ENCODE measurements at regions not wholly inside any gene's neighbourhood (a gene's known extent, or its start where the extent isn't known, plus 50 kb on each side); places are given as distances from the start of the nearest gene placed in this dataset.

GRCh38 chrX:10031746-10032145 lies 64.6 kb downstream of the CLDN34 start:
- no peaks in the 10 kb centered on the region for H3K36me3 ChIP-seq (replicated peaks in 1 of 2)
- no peaks in the 10 kb centered on the region for H3K9me3 ChIP-seq (replicated peaks in 1 of 3)
- intact Hi-C loops (cut with DNase I) = no loop called here
- TF ChIP-seq CTCF (IDR thresholded peaks at IDR 0.05) (no peak), POLR2A (IDR thresholded peaks at IDR 0.05) (no peak)
- 76 to 90% (median 87%) methylated on average over 5 to 9 of the region's 9 CpGs for WGBS, 4 donors
- H3K4me1 ChIP-seq (replicated peaks in 1 of 2) = peaks cover 0 to 7% of the 10 kb centered on the region in 2 donors
- no peaks in the 10 kb centered on the region for H3K27me3 ChIP-seq
- peak overlapping the region in 2 of 5 donors; percentile 60 to 89 for H3K27ac ChIP-seq
- H3K4me3 ChIP-seq = no peak overlapping the region
- no peak for DNase-seq

- intact Hi-C loops (cut with DNase I) = no loop called here
- Histone ChIP-seq H3K36me3 (replicated peaks in 1 of 2) (no peaks in the 10 kb centered on the region), H3K4me3 (no peak overlapping the region), H3K4me1 (replicated peaks in 1 of 2) (peaks cover 0 to 7% of the 10 kb centered on the region in 2 donors), H3K9me3 (replicated peaks in 1 of 3) (no peaks in the 10 kb centered on the region), H3K27ac (peak overlapping the region in 4 of 5 donors; percentile 22 to 89 (median 70)), H3K27me3 (no peaks in the 10 kb centered on the region)
- no peak for TF ChIP-seq POLR2A (IDR thresholded peaks at IDR 0.05)
- TF ChIP-seq CTCF (IDR thresholded peaks at IDR 0.05) = no peak
- 83 to 100% (median 88%) methylated on average over 1 to 4 of the region's 4 CpGs for WGBS, 4 donors
- no peak for DNase-seq
Observed at GRCh38 chrX:10032147-10032546, 65.0 kb downstream of the CLDN34 start.

GRCh38 chrX:10033375-10034007 lies 66.3 kb downstream of the CLDN34 start:
- no peak overlapping the region for H3K4me3 ChIP-seq
- no peaks in the 10 kb centered on the region for H3K9me3 ChIP-seq (replicated peaks in 1 of 3)
- peaks cover 0 to 7% of the 10 kb centered on the region in 2 donors for H3K4me1 ChIP-seq (replicated peaks in 1 of 2)
- H3K27ac ChIP-seq = peak overlapping the region in 4 of 5 donors; percentile 56 to 89 (median 76)
- 16 to 66% (median 46%) methylated on average over 7 of the region's 7 CpGs for whole genome bisulfite sequencing, 4 donors
- DNase-seq = no peak
- intact Hi-C loops (cut with DNase I) = no loop called here
- H3K36me3 ChIP-seq (replicated peaks in 1 of 2) = no peaks in the 10 kb centered on the region
- no peaks in the 10 kb centered on the region for H3K27me3 ChIP-seq
- peak in 1 of 2 donors; percentile 41 for TF ChIP-seq POLR2A (IDR thresholded peaks at IDR 0.05)
- TF ChIP-seq CTCF (IDR thresholded peaks at IDR 0.05) = no peak

GRCh38 chrX:10034740-10035260 lies 67.6 kb downstream of the CLDN34 start:
- TF ChIP-seq POLR2A (IDR thresholded peaks at IDR 0.05) (no peak), CTCF (IDR thresholded peaks at IDR 0.05) (no peak)
- Histone ChIP-seq H3K36me3 (replicated peaks in 1 of 2) (no peaks in the 10 kb centered on the region), H3K27me3 (no peaks in the 10 kb centered on the region), H3K9me3 (replicated peaks in 1 of 3) (no peaks in the 10 kb centered on the region), H3K4me1 (replicated peaks in 1 of 2) (peaks cover 0 to 7% of the 10 kb centered on the region in 2 donors), H3K4me3 (no peak overlapping the region), H3K27ac (peak overlapping the region in 2 of 5 donors; percentile 80 to 89)
- intact Hi-C loops (cut with DNase I) = no loop called here
- 87 to 97% (median 94%) methylated on average over 8 of the region's 8 CpGs for WGBS, 4 donors
- no peak for DNase-seq
